Mucosa of rectum (tissue), 2 donors: ENCODE measurements at regions not wholly inside any gene's neighbourhood (a gene's known extent, or its start where the extent isn't known, plus 50 kb on each side); places are given as distances from the start of the nearest gene placed in this dataset.
"Not testable (repeated sequence)": the region's sequence is repeated elsewhere in the genome, so short reads cannot be mapped to it uniquely, and the experiment has no call there.

Experiments used
- H3K27ac ChIP-seq, 2 donors: one replicate each; pipeline ENCODE4 v1.7.0; 2013; ENCODE audit warnings: inconsistent platforms in 2 of 2, low read depth in 2 of 2, low read length in 2 of 2
- H3K27me3 ChIP-seq, 2 donors: one replicate each; pipeline ENCODE4 v1.7.0; 2013; ENCODE audit warnings: low read length in 2 of 2; ENCODE audit not compliant: control insufficient read depth in 2 of 2, insufficient read depth in 2 of 2
- H3K36me3 ChIP-seq, 2 donors: one replicate each; pipeline ENCODE4 v1.7.0; 2013; ENCODE audit warnings: low read length in 2 of 2; ENCODE audit not compliant: control insufficient read depth in 2 of 2, insufficient read depth in 2 of 2
- H3K4me1 ChIP-seq, 2 donors: one replicate each; pipeline ENCODE4 v1.7.0; 2013; ENCODE audit warnings: low read length in 2 of 2, mild to moderate bottlenecking in 1 of 2; ENCODE audit not compliant: control insufficient read depth in 2 of 2, insufficient read depth in 2 of 2
- H3K4me3 ChIP-seq, 2 donors: one replicate each; pipeline ENCODE4 v1.7.0; 2013; ENCODE audit warnings: low read length in 2 of 2
- H3K9ac ChIP-seq, 2 donors: one replicate each; pipeline ENCODE4 v1.7.0; 2013; ENCODE audit warnings: low read length in 2 of 2, low read depth in 1 of 2, mild to moderate bottlenecking in 1 of 2
- H3K9me3 ChIP-seq, 2 donors: one replicate each; pipeline ENCODE4 v1.7.0; 2013; ENCODE audit warnings: low read length in 2 of 2; ENCODE audit not compliant: control insufficient read depth in 2 of 2
- donor health status: healthy.
- donor health status: Normal muscosa, but diverticular disease.

DNA sequence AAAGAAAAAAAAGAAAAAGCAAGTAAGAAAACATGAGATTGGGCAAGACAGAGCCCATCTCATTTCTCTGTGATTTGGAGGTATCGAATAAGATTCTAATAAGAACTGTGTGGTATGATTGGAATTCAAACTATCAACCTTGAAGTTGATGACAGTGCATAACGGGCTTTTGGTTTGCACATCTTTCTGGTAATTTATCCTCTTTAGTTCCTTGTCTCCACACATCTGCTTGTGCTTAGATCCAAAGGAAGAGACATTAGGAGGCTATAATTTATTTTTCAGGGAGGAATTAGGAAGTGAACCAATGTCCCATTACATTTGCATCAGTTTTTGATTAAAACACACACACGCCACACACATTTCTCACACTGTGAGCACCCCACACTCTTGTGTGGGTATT, 149.9 kb downstream of the ARSF start:
- H3K36me3 ChIP-seq = no peaks in the 10 kb centered on the region
- no peaks in the 10 kb centered on the region for H3K27me3 ChIP-seq
- no peak overlapping the region for H3K27ac ChIP-seq
- H3K9ac ChIP-seq = no peak overlapping the region
- no peaks in the 10 kb centered on the region for H3K9me3 ChIP-seq
- H3K4me3 ChIP-seq = no peak overlapping the region
- H3K4me1 ChIP-seq = no peaks in the 10 kb centered on the region

GRCh38 chrX:3184176-3184930, 143.1 kb downstream of the ARSF start:
- H3K4me3 ChIP-seq = no peak overlapping the region

GRCh38 chrX:3181846-3182245, 140.6 kb downstream of the ARSF start:
- no peak overlapping the region for H3K9ac ChIP-seq
- H3K9me3 ChIP-seq = no peaks in the 10 kb centered on the region
- no peaks in the 10 kb centered on the region for H3K27me3 ChIP-seq
- H3K4me3 ChIP-seq = no peak overlapping the region
- H3K4me1 ChIP-seq = no peaks in the 10 kb centered on the region
- H3K27ac ChIP-seq = no peak overlapping the region
- H3K36me3 ChIP-seq = no peaks in the 10 kb centered on the region

More at GRCh38 chrX:3184176-3184930, 143.1 kb downstream of the ARSF start:
- H3K36me3 ChIP-seq = no peaks in the 10 kb centered on the region
- no peaks in the 10 kb centered on the region for H3K4me1 ChIP-seq
- no peaks in the 10 kb centered on the region for H3K27me3 ChIP-seq
- H3K9me3 ChIP-seq = no peaks in the 10 kb centered on the region
- no peak overlapping the region for H3K9ac ChIP-seq
- peak overlapping the region; percentile 29 to 46 for H3K27ac ChIP-seq

DNA sequence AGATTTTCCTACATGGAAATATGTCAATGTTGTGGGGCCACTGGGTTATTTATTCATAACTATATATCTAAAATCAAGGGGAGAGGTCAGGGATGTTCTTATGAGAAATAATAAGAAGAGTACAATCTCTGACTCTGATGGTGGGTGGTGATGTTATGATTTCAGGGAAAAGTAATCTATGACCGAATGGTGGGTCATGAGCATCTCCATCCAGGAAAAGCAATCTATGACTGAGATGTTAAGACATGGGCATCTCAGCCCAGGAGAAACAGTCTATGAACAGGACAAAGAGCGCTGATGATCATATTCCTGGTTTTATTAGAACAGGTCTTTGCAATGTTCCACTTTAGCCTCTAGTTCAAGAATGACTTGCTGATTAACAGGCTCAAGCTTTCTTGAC, 137.1 kb downstream of the ARSF start:
- Histone ChIP-seq H3K4me1 (no peaks in the 10 kb centered on the region), H3K27me3 (no peaks in the 10 kb centered on the region), H3K9ac (no peak overlapping the region), H3K36me3 (no peaks in the 10 kb centered on the region), H3K4me3 (no peak overlapping the region), H3K27ac (no peak overlapping the region), H3K9me3 (no peaks in the 10 kb centered on the region)

- Histone ChIP-seq H3K9me3 (no peaks in the 10 kb centered on the region), H3K27ac (no peak overlapping the region), H3K4me1 (no peaks in the 10 kb centered on the region), H3K27me3 (no peaks in the 10 kb centered on the region), H3K4me3 (no peak overlapping the region), H3K9ac (no peak overlapping the region), H3K36me3 (no peaks in the 10 kb centered on the region)
Observed at GRCh38 chrX:3177851-3178250, 136.6 kb downstream of the ARSF start.

- Histone ChIP-seq H3K9me3 (no peaks in the 10 kb centered on the region), H3K36me3 (no peaks in the 10 kb centered on the region), H3K9ac (no peak overlapping the region), H3K27me3 (no peaks in the 10 kb centered on the region), H3K4me1 (no peaks in the 10 kb centered on the region), H3K27ac (no peak overlapping the region), H3K4me3 (no peak overlapping the region)
Observed at GRCh38 chrX:3176439-3176820, 135.2 kb downstream of the ARSF start.

GRCh38 chrX:3175659-3176438, 134.6 kb downstream of the ARSF start:
- Histone ChIP-seq H3K36me3 (no peaks in the 10 kb centered on the region), H3K27me3 (no peaks in the 10 kb centered on the region), H3K4me1 (no peaks in the 10 kb centered on the region), H3K9me3 (no peaks in the 10 kb centered on the region), H3K4me3 (no peak overlapping the region), H3K27ac (no peak overlapping the region), H3K9ac (no peak overlapping the region)

DNA sequence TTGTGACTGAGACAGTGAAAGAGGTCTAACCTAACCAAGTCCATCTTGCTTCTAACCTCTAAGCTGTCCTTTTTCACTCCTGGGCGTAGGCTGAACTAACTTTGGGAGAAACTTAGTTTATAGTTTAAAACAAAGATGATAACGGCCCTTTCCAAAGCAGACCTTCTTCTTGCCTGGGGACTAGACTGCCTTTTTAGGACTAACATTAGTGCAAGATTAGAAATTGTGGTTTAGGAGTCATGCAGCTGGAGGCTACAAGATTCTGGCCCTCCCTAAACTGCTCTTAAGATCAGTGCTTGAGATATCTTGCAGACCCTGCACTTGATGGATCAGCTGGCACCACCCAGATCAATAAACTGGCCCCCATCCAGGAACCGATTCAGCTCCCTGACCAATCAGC, 130.9 kb downstream of the ARSF start:
- H3K9me3 ChIP-seq, H3K4me3 ChIP-seq, H3K27ac ChIP-seq, H3K36me3 ChIP-seq, H3K27me3 ChIP-seq, H3K4me1 ChIP-seq, H3K9ac ChIP-seq: not testable (repeated sequence)

GRCh38 chrX:3169421-3169820, 128.2 kb downstream of the ARSF start:
- no peaks in the 10 kb centered on the region for H3K4me1 ChIP-seq
- no peak overlapping the region for H3K27ac ChIP-seq
- no peak overlapping the region for H3K4me3 ChIP-seq
- H3K9me3 ChIP-seq = no peaks in the 10 kb centered on the region
- H3K27me3 ChIP-seq = no peaks in the 10 kb centered on the region
- no peak overlapping the region for H3K9ac ChIP-seq
- H3K36me3 ChIP-seq = no peaks in the 10 kb centered on the region

DNA sequence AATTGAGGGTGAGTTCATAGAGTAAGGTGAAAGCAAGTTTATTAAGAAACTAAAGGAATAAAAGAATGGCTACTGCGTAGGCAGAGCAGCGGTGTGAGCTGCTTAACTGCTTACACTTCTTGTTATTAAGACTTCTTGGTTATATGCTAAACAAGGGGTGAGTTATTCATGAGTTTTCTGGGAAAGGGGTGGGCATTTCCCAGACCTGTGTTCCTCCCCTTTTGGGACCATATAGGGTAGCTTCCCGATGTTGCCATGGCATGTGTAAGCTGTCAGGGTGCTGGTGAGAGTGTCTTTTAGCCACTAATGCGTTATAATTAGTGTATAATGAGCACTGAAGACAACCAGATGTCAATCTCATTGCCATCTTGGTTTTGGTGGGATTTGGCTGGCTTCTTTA, 126.5 kb downstream of the ARSF start:
- no peaks in the 10 kb centered on the region for H3K4me1 ChIP-seq

More for the DNA sequence above, 126.5 kb downstream of the ARSF start:
- Histone ChIP-seq H3K9me3 (no peaks in the 10 kb centered on the region), H3K4me3 (no peak overlapping the region), H3K27me3 (no peaks in the 10 kb centered on the region), H3K36me3 (no peaks in the 10 kb centered on the region), H3K27ac (no peak overlapping the region), H3K9ac (no peak overlapping the region)
